NCI-H446 treated with DMSO at 0.1 percent for 48 hours (cell line): ENCODE measurements at regions not wholly inside any gene's neighbourhood (a gene's known extent, or its start where the extent isn't known, plus 50 kb on each side); places are given as distances from the start of the nearest gene placed in this dataset.

Source experiments
- DNase-seq: peaks from one replicate; lab custom pipeline; 2025; lab: John Stamatoyannopoulos, UW

DNA sequence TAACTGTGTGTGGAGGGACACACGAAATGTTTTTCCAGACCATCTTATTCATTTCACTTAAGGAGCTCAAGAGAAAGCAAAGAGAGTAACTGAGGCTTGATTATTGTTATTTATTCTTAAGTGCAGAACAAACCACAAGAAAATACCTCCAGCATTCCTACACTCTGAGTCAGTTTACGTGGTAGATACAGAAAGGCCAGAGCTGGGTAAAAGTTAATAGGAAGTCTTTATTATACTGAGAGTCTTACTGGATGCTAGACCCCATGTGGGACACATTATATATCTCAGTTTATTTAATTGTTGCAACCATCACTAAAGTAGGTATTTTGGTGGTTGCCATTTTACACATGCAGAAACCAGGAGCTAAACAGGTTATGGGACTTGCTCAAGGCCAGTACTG lies 261.4 kb upstream of the POU2AF2 start:
- no peak for DNase-seq

DNA sequence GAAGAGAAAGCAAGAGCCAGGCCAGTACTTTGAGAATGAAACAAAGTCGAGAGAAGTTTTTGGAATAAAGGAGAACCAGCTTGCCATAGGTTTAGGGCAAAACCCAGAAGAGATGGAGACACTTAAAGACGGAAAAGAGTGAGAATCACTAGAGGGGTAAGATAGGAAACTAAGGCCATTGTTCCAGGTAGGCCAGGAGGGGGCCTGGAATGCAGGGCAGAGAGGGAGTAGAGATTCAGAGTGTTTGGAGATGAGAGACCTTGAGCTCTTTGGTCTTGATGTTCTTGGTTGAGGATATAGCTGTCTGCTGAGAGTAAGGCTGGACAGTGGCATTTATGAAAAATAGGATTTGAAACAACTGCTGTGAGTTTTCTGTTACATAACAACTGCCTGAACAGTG lies 263.3 kb upstream of the POU2AF2 start:
- DNase-seq: no peak

DNA sequence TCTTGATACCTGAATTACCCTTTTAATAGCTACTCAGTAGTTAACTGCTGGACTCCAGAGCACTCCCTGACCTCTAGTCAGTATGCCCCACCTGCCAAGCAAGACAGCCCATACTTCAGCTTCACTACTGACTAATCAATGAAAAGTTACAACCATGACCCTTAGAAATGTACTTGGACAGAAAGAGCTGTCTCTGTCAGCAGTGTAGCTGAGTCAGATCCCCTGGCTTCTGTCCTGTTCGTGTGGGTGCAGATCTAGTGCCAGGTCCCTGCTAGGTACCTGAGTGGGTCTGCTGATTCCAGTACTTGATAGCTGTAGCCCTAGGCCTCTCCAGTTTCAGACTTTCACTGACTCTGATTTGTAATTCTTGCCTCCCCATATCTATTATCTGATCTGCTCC lies 265.8 kb upstream of the POU2AF2 start:
- no peak for DNase-seq

GRCh38 chr11:110977661-110978060 lies 265.4 kb upstream of the ARHGAP20 start:
- no peak for DNase-seq

- no peak for DNase-seq
These were observed 262.5 kb upstream of the ARHGAP20 start for GRCh38 chr11:110974731-110975130.

- DNase-seq: no peak
These were observed 261.3 kb upstream of the ARHGAP20 start for GRCh38 chr11:110973401-110973980.

- DNase-seq: no peak
These were observed 260.4 kb upstream of the ARHGAP20 start for GRCh38 chr11:110972640-110973039.

- no peak for DNase-seq
These were observed 259.9 kb upstream of the ARHGAP20 start for GRCh38 chr11:110972106-110972505.

- DNase-seq: no peak
These were observed 258.9 kb upstream of the ARHGAP20 start for GRCh38 chr11:110971140-110971539.

- DNase-seq: no peak
These were observed 256.3 kb upstream of the ARHGAP20 start for GRCh38 chr11:110968348-110969062.

DNA sequence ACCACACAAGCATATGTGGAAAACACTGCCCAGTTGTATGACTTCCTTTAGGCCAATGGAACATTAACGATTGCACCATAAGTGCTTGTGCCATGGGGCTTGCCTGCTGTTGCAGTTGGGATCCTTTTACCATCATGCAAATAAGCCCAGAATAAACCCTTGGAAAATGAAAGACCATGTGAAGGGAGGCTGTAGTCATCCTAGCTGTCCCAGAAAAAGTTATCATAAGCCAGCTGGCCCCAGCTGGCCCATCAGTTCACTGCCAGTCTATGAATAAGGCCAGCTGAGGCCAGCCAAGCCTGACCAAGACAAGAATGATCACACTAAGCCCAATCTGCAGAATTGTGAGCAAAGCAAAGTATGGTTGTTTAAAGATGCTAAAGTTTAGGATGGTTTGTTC lies 253.9 kb upstream of the ARHGAP20 start:
- DNase-seq: no peak

DNA sequence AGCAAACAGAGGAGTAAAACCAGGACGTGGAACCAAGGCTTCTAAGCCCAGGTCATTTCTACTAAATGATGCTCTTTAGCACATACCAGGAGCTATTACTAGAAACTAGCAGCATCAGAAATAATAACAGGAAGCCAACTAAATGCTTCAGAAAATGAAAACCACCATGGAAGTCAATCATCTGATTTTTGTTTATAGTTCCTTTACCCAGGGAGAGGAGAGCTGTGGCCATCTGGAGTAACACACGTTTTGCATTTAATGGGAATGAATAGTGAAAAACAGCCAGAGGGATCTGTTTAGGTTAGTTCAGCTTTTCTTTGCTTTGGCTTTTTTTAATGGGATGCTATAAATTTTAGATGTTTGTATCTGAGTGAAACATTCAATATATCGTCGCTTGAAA lies 250.7 kb upstream of the ARHGAP20 start:
- no peak for DNase-seq

DNA sequence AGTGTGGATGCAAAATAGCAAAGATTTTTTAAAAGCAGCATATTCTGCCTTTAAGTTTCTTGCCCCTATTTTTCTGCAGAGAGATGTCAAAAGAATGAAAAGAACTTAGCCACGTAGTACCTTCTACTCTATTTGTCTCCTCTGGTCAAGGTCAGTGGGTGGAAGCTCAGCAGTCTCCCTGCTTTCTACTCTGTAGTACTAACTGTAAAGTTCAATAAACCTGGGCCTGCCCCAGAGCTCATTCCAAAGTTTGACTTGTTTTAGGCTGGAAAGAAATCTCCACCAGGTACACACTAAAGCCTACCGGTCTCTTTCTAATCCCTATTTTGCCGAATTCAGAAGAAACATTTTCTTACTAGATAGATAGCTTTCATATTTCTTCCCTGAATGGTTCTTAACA lies 247.9 kb upstream of the ARHGAP20 start:
- DNase-seq: no peak

- no peak for DNase-seq
These were observed 246.0 kb upstream of the ARHGAP20 start for GRCh38 chr11:110958216-110958615.

GRCh38 chr11:110955776-110956175 lies 243.5 kb upstream of the ARHGAP20 start:
- no peak for DNase-seq

DNA sequence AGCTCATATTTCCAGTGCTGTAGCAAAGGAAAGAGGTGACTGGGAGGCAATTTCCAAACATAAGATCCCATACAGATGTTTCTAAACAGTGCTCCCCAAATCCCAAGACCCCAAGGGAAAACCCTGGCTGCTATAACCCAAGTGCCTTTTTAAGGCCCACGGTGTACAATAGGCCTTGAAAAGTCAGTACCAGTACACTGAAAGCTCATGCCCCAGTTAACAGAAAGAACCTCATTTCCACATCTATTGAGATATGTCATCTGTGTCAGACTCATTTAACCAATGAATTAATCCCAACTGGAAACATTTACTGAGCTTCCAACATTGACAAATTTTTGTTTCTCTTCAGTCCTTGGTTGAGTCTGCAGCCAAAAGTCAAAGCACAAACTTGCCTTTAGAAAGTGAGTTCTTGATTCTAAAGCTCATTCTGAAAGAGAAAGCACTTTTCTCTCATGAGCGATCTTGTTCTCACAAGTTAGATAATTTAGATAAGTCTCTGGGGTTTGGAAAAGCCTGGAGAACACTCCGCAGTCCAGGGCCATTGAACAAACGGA lies 239.8 kb upstream of the ARHGAP20 start:
- no peak for DNase-seq

DNA sequence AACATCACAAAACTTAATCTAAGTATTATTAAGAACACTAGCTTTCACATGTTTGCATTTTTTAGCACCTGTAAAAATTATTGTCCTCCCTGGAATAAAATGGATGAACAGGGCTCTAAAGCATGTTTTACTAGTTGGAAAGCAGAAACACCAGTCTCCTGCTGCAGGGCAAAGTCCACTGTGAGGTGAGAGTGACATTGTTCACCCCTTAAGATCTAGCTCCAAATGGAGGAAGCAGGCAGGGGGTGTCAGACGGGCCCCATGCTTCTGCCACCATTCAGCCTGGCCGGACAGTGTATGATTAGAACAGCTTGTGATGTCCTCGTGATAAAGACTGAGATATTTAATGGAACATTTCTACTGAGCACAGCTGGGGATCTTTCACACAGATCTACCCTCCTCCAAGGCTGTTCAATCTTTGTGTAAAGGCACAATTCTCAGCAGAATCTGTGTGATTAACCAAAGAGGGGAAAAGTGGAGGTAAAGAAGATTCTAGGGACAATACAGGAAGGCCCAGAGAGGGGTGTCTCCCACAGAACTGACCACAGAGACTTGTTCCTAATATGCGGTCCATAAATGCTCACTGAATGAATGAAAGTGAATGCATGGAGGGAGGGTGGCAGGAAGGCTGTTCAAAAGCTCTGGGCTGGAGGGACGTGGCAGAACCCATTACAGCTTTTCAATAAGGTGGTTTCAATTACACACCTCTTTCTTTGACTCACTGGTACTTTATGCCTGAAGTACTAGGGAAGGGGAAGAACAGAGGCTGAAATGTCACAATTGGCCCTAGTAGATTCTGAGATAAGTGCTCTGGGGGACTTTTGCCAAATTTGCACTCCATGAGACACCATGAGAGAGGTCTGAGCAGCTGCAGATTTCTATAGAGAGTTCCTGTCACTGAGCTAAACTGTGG lies 239.1 kb upstream of the ARHGAP20 start:
- no peak for DNase-seq

- no peak for DNase-seq
These were observed 235.9 kb upstream of the ARHGAP20 start for GRCh38 chr11:110948112-110948511.

DNA sequence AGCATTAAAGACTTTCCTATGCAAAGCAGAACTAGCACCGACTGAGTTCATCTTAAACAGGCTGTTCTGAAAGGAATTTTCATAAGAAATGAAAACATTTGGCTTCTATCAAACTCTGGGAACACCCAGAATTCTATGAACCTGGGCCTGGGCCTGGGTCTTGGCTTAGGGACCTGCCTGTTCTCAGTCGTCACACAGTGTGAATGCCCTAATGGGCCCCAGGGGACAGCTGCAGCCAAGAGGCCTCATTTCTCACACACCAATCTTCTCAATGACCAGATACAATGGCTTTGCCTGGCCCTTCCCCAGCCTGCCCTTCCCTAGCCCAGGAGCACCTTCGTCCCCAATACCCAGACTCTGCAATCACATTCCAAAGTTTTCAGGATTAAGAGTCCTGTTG lies 234.9 kb upstream of the ARHGAP20 start:
- no peak for DNase-seq

GRCh38 chr11:110939471-110939870 lies 227.2 kb upstream of the ARHGAP20 start:
- no peak for DNase-seq

DNA sequence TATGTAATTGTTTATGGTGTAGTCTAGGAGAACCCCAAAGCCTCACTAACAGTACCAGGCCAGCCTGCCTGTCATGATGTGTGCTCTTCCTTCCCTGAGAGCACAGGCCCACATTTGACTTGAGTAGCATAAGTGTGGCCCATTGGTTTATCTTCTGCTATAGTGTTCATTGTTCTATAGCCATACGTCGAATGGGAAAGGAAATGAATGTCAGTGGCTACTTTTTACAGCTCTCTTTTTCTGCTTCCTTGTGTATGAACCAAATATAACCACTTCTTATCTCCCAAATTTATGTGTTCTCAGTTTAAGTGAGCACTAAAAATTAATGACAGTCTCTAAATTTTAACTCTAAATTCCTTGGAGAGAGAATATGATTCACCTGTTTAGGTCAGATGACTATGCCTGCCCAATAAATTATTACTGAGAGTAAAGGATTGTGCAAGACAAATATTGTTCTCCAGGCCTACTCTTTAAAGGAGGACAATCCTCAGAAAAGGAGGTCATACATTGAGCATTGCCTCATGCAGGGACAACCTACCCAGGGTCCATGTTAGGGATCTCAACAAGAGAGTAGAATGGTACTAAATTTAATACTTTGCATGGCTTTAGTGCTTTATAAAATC lies 222.9 kb upstream of the ARHGAP20 start:
- DNase-seq: no peak

DNA sequence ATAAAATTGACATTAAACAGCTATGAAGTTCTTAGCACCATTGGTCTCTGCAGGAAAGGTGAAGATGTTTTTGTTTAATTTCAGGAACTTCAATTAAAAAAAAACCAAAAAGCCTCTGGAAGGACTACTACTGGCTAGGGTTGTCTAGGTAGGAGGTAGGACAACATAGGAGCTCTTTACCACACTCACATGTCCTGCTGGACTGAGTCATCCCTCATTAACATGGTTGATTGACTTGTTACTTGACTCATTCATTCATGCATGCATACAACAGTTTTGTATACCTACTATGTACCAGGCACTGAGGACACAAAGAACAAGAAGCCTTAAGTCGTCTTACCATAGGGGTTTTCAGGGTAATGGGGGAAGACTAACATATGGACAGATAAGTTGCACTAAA lies 216.9 kb upstream of the ARHGAP20 start:
- no peak for DNase-seq
